H1 (cell line): ENCODE measurements at regions not wholly inside any gene's neighbourhood (a gene's known extent, or its start where the extent isn't known, plus 50 kb on each side); places are given as distances from the start of the nearest gene placed in this dataset.

Experiments
- ASH2L ChIP-seq: fragments of 200-600, 300-600 bp; sonication (generic); IDR thresholded peaks from one replicate; pipeline ENCODE4 v1.7.1; 2017; ENCODE audit warnings: low read length
- BRCA1 ChIP-seq: IDR thresholded peaks from 2 replicates; pipeline ENCODE4 v1.6.1; 2012; ENCODE audit warnings: low read depth, low read length, improper control_type of control experiment
- MAFK ChIP-seq: IDR thresholded peaks from 2 replicates; pipeline ENCODE4 v1.6.1; 2012; ENCODE audit warnings: low read depth, mild to moderate bottlenecking, improper control_type of control experiment, low read length
- POLR2AphosphoS5 ChIP-seq: IDR thresholded peaks from 2 replicates; pipeline ENCODE4 v1.6.1; 2011; ENCODE audit warnings: low read depth, low read length
- SP1 ChIP-seq: IDR thresholded peaks from 2 replicates; pipeline ENCODE4 v1.6.1; 2011; ENCODE audit warnings: low read depth, low read length
- TCF12 ChIP-seq: IDR thresholded peaks from 2 replicates; pipeline ENCODE4 v1.6.1; 2011; ENCODE audit warnings: low read depth, mild to moderate bottlenecking, low read length

DNA sequence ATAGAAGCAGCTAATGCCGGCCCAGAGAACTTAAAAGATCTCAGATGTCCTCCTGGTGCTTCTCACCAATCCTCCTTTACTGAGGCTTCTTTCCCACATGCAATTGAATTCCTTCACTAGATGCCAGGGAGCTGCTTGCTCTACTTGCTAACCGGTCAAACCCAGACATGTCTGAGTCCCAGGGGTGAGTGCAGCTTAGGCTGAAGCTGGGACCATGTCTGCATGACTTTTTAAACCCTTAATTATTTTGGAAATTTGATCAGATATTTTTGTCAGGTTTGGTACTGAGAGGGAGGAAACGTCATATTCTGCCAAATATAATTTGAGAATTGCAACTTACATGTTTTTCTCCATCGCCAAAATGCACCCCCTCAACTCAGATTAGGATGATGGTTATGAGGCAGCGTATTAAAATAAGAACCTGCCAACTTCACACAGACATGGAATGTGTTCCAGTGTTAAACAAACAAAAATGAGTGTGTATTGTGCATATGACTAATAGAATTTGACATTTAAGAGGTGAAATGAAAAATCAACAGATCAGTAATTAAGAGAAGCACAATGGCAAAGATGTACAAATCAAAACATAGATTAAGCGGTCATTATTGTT is 529.5 kb downstream of the ETS1 start (continued):
- no peak for TF ChIP-seq MAFK
- no peak for TF ChIP-seq ASH2L
- TF ChIP-seq SP1 = no peak
- no peak for TF ChIP-seq TCF12
- no peak for TF ChIP-seq BRCA1
- TF ChIP-seq POLR2AphosphoS5 = no peak
